WTC11 (cell line): ENCODE measurements at regions not wholly inside any gene's neighbourhood (a gene's known extent, or its start where the extent isn't known, plus 50 kb on each side); places are given as distances from the start of the nearest gene placed in this dataset.

Experiments used
- ATAC-seq: fragments of 200-7000 bp; cut with Tn5 transposase; 2 replicates; pipeline ENCODE4 v1.10.0; 2021; ENCODE audit warnings: mild to moderate bottlenecking, moderate library complexity
- CTCF ChIA-PET: fragments of 300-600 bp; sonication (Branson Sonifier 250); formaldehyde crosslinking; loops from one replicate; lab custom pipeline; 2021; ENCODE audit warnings: antibody characterized with exemption; lab: Charles Lee
- POLR2A ChIA-PET: fragments of 350-600 bp; sonication (Branson Sonifier 250); formaldehyde crosslinking; loops from one replicate; lab custom pipeline; 2021; ENCODE audit warnings: antibody characterized with exemption; lab: Charles Lee
- DNase-seq: peaks from one replicate; pipeline ENCODE4 v3.0.0; 2021; ENCODE audit warnings: low spot score
- H3K27ac Mint-ChIP-seq: 2 replicates; pipeline ENCODE4 v1.8.0; 2021; ENCODE audit warnings: mixed read lengths
- H3K27me3 Mint-ChIP-seq: 2 replicates; pipeline ENCODE4 v1.8.0; 2021; ENCODE audit warnings: low read depth, mild to moderate bottlenecking, moderate library complexity, mixed read lengths
- H3K36me3 Mint-ChIP-seq: 2 replicates; pipeline ENCODE4 v1.8.0; 2021; ENCODE audit warnings: mixed read lengths
- H3K4me1 Mint-ChIP-seq: 2 replicates; pipeline ENCODE4 v1.8.0; 2022; ENCODE audit warnings: mixed read lengths
- H3K4me3 Mint-ChIP-seq: 2 replicates; pipeline ENCODE4 v1.8.0; 2021; ENCODE audit warnings: mild to moderate bottlenecking, moderate library complexity, mixed read lengths
- H3K9me3 Mint-ChIP-seq: 2 replicates; pipeline ENCODE4 v1.8.0; 2021; ENCODE audit warnings: mixed read lengths
- CBFB ChIP-seq: sonication (generic); formaldehyde crosslinking; IDR thresholded peaks from 2 replicates; pipeline ENCODE4 v1.8.1; 2022; ENCODE audit warnings: mild to moderate bottlenecking, low read depth, missing genetic modification reagents
- ESRRA ChIP-seq: sonication (generic); formaldehyde crosslinking; IDR thresholded peaks from 2 replicates; pipeline ENCODE4 v1.8.1; 2022; ENCODE audit warnings: mild to moderate bottlenecking, missing genetic modification reagents, borderline replicate concordance
- GTF2I ChIP-seq: fragments of 250-450 bp; sonication (Bioruptor Pico); conservative IDR thresholded peaks from 2 replicates; pipeline ENCODE4 v1.4.0; 2021; ENCODE audit warnings: mild to moderate bottlenecking
- IRF1 ChIP-seq: sonication (generic); formaldehyde crosslinking; IDR thresholded peaks from 2 replicates; pipeline ENCODE4 v1.8.0; 2023; ENCODE audit warnings: missing genetic modification reagents
- JAZF1 ChIP-seq: fragments of 250-450 bp; sonication (Bioruptor Pico); IDR thresholded peaks from 2 replicates; pipeline ENCODE4 v1.9.0; 2021; ENCODE audit warnings: moderate library complexity, mild to moderate bottlenecking, inconsistent platforms
- MYBL2 ChIP-seq: sonication (generic); formaldehyde crosslinking; IDR thresholded peaks from 2 replicates; pipeline ENCODE4 v1.8.1; 2023; ENCODE audit warnings: mild to moderate bottlenecking, moderate library complexity, missing genetic modification reagents
- NR1H2 ChIP-seq: sonication (generic); formaldehyde crosslinking; IDR thresholded peaks from 2 replicates; pipeline ENCODE4 v1.9.0; 2021; ENCODE audit warnings: mild to moderate bottlenecking, moderate library complexity, missing genetic modification reagents
- PRRX2 ChIP-seq: fragments of 250-450 bp; sonication (Bioruptor Pico); IDR thresholded peaks from 2 replicates; pipeline ENCODE4 v1.8.0; 2021; ENCODE audit warnings: mild to moderate bottlenecking
- RELA ChIP-seq: sonication (generic); formaldehyde crosslinking; IDR thresholded peaks from 2 replicates; pipeline ENCODE4 v1.8.1; 2022; ENCODE audit warnings: missing genetic modification reagents, mild to moderate bottlenecking, borderline replicate concordance
- RORB ChIP-seq: fragments of 250-450 bp; sonication (Bioruptor Pico); IDR thresholded peaks from 2 replicates; pipeline ENCODE4 v1.9.0; 2021; ENCODE audit warnings: mild to moderate bottlenecking
- SMAD3 ChIP-seq: sonication (generic); formaldehyde crosslinking; IDR thresholded peaks from 2 replicates; pipeline ENCODE4 v1.8.0; 2022; ENCODE audit warnings: missing genetic modification reagents, mild to moderate bottlenecking, borderline replicate concordance
- SMAD4 ChIP-seq: sonication (generic); formaldehyde crosslinking; IDR thresholded peaks from 2 replicates; pipeline ENCODE4 v1.8.0; 2022; ENCODE audit warnings: mild to moderate bottlenecking, missing genetic modification reagents
- TCF7 ChIP-seq: sonication (generic); formaldehyde crosslinking; IDR thresholded peaks from 2 replicates; pipeline ENCODE4 v1.8.0; 2022; ENCODE audit warnings: mild to moderate bottlenecking, low read depth, missing genetic modification reagents, moderate library complexity
- TEAD1 ChIP-seq: sonication (generic); formaldehyde crosslinking; IDR thresholded peaks from 2 replicates; pipeline ENCODE4 v1.8.0; 2022; ENCODE audit warnings: mild to moderate bottlenecking, missing genetic modification reagents
- TEAD4 ChIP-seq: sonication (generic); formaldehyde crosslinking; IDR thresholded peaks from 2 replicates; pipeline ENCODE4 v1.8.0; 2022; ENCODE audit warnings: mild to moderate bottlenecking, missing genetic modification reagents
- ZMAT4 ChIP-seq: fragments of 250-450 bp; sonication (Bioruptor Pico); IDR thresholded peaks from 2 replicates; pipeline ENCODE4 v1.9.0; 2021; ENCODE audit warnings: mild to moderate bottlenecking
- ZNF281 ChIP-seq: sonication (generic); formaldehyde crosslinking; IDR thresholded peaks from 2 replicates; pipeline ENCODE4 v1.8.0; 2023; ENCODE audit warnings: mild to moderate bottlenecking, missing genetic modification reagents
- ZNF425 ChIP-seq: fragments of 250-450 bp; sonication (Bioruptor Pico); conservative IDR thresholded peaks from 2 replicates; pipeline ENCODE4 v1.9.0; 2021; ENCODE audit warnings: mild to moderate bottlenecking
- ZNF671 ChIP-seq: fragments of 250-450 bp; sonication (Bioruptor Pico); IDR thresholded peaks from 2 replicates; pipeline ENCODE4 v1.8.0; 2021; ENCODE audit warnings: mild to moderate bottlenecking

GRCh38 chr2:196391149-196391479 is 219.7 kb upstream of the STK17B start (continued):
- TF ChIP-seq ZNF425 (CRISPR knock-in tag) = no peak
- no peak for TF ChIP-seq ZNF281 (CRISPR knock-in tag)

GRCh38 chr2:196399096-196399495 is 227.7 kb upstream of the STK17B start:
- H3K27ac Mint-ChIP-seq = no peak overlapping the region

More at GRCh38 chr2:196399096-196399495, 227.7 kb upstream of the STK17B start:
- no peak for TF ChIP-seq ZNF281 (CRISPR knock-in tag)
- no peak for TF ChIP-seq TEAD1
- no peak for TF ChIP-seq IRF1 (CRISPR knock-in tag)
- no peak for TF ChIP-seq ESRRA (CRISPR knock-in tag)
- no peak for TF ChIP-seq CBFB (CRISPR knock-in tag)
- TF ChIP-seq MYBL2 (CRISPR knock-in tag) = no peak
- no peak for TF ChIP-seq SMAD4 (CRISPR knock-in tag)
- no peak for TF ChIP-seq JAZF1 (CRISPR knock-in tag)
- TF ChIP-seq PRRX2 = no peak
- TF ChIP-seq SMAD3 (CRISPR knock-in tag) = no peak
- no peak for TF ChIP-seq GTF2I
- TF ChIP-seq RORB = no peak
- no peak for TF ChIP-seq ZMAT4 (CRISPR knock-in tag)
- TF ChIP-seq ZNF671 (CRISPR knock-in tag) = no peak
- TF ChIP-seq NR1H2 (CRISPR knock-in tag) = no peak
- TF ChIP-seq TCF7 = no peak
- no peak for TF ChIP-seq RELA (CRISPR knock-in tag)
- TF ChIP-seq TEAD4 (CRISPR knock-in tag) = no peak
- no peak overlapping the region for H3K4me3 Mint-ChIP-seq
- ChIA-PET POLR2A (no interaction called here), CTCF (interaction anchor here (1.2 kb wide), 1 partner anchor 62 kb away, joined by 4 read pairs; no protein-coding TSS in a partner anchor)
- peaks cover 6% of the 10 kb centered on the region for H3K4me1 Mint-ChIP-seq
- H3K9me3 Mint-ChIP-seq = peaks cover 6% of the 10 kb centered on the region
- H3K27me3 Mint-ChIP-seq = no peaks in the 10 kb centered on the region
- H3K36me3 Mint-ChIP-seq = no peaks in the 10 kb centered on the region
- DNase-seq (no peak), ATAC-seq (peak; percentile 36; the same call in 1 of the 2 replicates)
